ENCODE measurements at regions not wholly inside any gene's neighbourhood (a gene's known extent, or its start where the extent isn't known, plus 50 kb on each side); places are given as distances from the start of the nearest gene placed in this dataset.
"Not testable (repeated sequence)": the region's sequence is repeated elsewhere in the genome, so short reads cannot be mapped to it uniquely, and the experiment has no call there.

- POLR2A ChIA-PET; H4K20me1 ChIP-seq (ENCODE audit: control insufficient read depth, insufficient read depth, low read length, poor library complexity, severe bottlenecking); intact Hi-C loops (cut with micrococcal nuclease); H3K4me1 ChIP-seq (ENCODE audit: control insufficient read depth in 2 of 2, insufficient read depth in 2 of 2, low read length in 2 of 2); ATAC-seq (ENCODE audit: low read depth); H3K9me3 Mint-ChIP-seq (ENCODE audit: insufficient read depth); H3K9ac ChIP-seq (ENCODE audit: low read length); H2AFZ ChIP-seq (ENCODE audit: insufficient read depth, low read depth, low read length, poor library complexity, severe bottlenecking); DNase-seq; H3K4me2 ChIP-seq (replicated peaks; ENCODE audit: low read depth, low read length, poor library complexity, severe bottlenecking); H3K79me2 ChIP-seq (ENCODE audit: control insufficient read depth, insufficient read depth, low read length); H3K27ac ChIP-seq (ENCODE audit: low read length in 2 of 2); H3K36me3 ChIP-seq (replicated peaks in 1 of 2; ENCODE audit: control extremely low read depth in 1 of 2, control insufficient read depth in 1 of 2, extremely low read depth in 1 of 2, insufficient read depth in 2 of 2, low read length in 1 of 2); H3K4me3 ChIP-seq (ENCODE audit: control extremely low read depth in 1 of 5, extremely low read depth in 1 of 5, insufficient read depth in 1 of 5, low read depth in 2 of 5, low read length in 4 of 5); H3K4me3 Mint-ChIP-seq; H3K27me3 Mint-ChIP-seq; H3K27me3 ChIP-seq (replicated peaks in 1 of 4; ENCODE audit: control extremely low read depth in 1 of 4, control insufficient read depth in 3 of 4, insufficient read depth in 4 of 4, low read length in 3 of 4); CTCF ChIA-PET; H3K9me3 ChIP-seq (ENCODE audit: control extremely low read depth in 1 of 3, control insufficient read depth in 2 of 3, insufficient read depth in 1 of 3, low read length in 2 of 3); H3K27ac Mint-ChIP-seq; H3K4me1 Mint-ChIP-seq: not testable (repeated sequence)
- 97% methylated on average over 11 of the region's 20 CpGs for WGBS (ENCODE audit: insufficient coverage)
Observed at GRCh38 chr17:15817861-15818260, 85.8 kb downstream of the TBC1D26 start.

GRCh38 chr17:15822280-15822679, 90.2 kb downstream of the TBC1D26 start:
- CTCF ChIA-PET; H3K4me3 ChIP-seq (ENCODE audit: control extremely low read depth in 1 of 5, extremely low read depth in 1 of 5, insufficient read depth in 1 of 5, low read depth in 2 of 5, low read length in 4 of 5); H3K36me3 ChIP-seq (replicated peaks in 1 of 2; ENCODE audit: control extremely low read depth in 1 of 2, control insufficient read depth in 1 of 2, extremely low read depth in 1 of 2, insufficient read depth in 2 of 2, low read length in 1 of 2); H3K9ac ChIP-seq (ENCODE audit: low read length); H3K27ac ChIP-seq (ENCODE audit: low read length in 2 of 2); H3K79me2 ChIP-seq (ENCODE audit: control insufficient read depth, insufficient read depth, low read length); DNase-seq; H2AFZ ChIP-seq (ENCODE audit: insufficient read depth, low read depth, low read length, poor library complexity, severe bottlenecking); POLR2A ChIA-PET; H4K20me1 ChIP-seq (ENCODE audit: control insufficient read depth, insufficient read depth, low read length, poor library complexity, severe bottlenecking); H3K9me3 Mint-ChIP-seq (ENCODE audit: insufficient read depth); H3K4me3 Mint-ChIP-seq; H3K4me2 ChIP-seq (replicated peaks; ENCODE audit: low read depth, low read length, poor library complexity, severe bottlenecking); H3K9me3 ChIP-seq (ENCODE audit: control extremely low read depth in 1 of 3, control insufficient read depth in 2 of 3, insufficient read depth in 1 of 3, low read length in 2 of 3); ATAC-seq (ENCODE audit: low read depth); H3K4me1 ChIP-seq (ENCODE audit: control insufficient read depth in 2 of 2, insufficient read depth in 2 of 2, low read length in 2 of 2); H3K4me1 Mint-ChIP-seq; intact Hi-C loops (cut with micrococcal nuclease); H3K27ac Mint-ChIP-seq; H3K27me3 Mint-ChIP-seq; H3K27me3 ChIP-seq (replicated peaks in 1 of 4; ENCODE audit: control extremely low read depth in 1 of 4, control insufficient read depth in 3 of 4, insufficient read depth in 4 of 4, low read length in 3 of 4): not testable (repeated sequence)
- 60% methylated on average over 1 of the region's 5 CpGs for WGBS (ENCODE audit: insufficient coverage)
